ENCODE measurements at regions not wholly inside any gene's neighbourhood (a gene's known extent, or its start where the extent isn't known, plus 50 kb on each side); places are given as distances from the start of the nearest gene placed in this dataset.

DNA sequence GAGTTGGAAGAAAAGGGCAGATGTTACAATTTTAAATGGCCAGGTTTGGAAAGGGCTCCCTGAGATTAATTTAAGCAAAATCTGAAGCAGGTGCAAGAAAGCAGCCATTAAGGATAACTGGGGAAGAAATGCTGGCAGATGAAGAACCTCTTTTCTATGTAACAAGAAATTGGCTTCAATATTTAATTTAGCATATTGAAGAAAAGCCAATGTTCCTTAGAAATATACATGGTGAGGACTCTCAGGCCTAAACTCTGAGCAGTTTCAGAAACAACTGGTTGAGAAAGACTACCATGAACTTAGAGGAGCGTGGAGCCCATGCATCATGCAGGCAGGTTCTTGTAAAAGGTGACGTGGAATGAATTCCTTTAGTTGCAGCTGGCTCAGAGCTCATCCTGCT is 152.8 kb downstream of the LRIG3 start:
- Mint-ChIP-seq H3K36me3 (no peaks in the 10 kb centered on the region), H3K4me3 (no peak overlapping the region), H3K9me3 (peaks cover 5% of the 10 kb centered on the region), H3K27ac (no peak overlapping the region), H3K27me3 (no peaks in the 10 kb centered on the region), H3K4me1 (no peaks in the 10 kb centered on the region)
- DNase-seq (ENCODE audit: low spot score in 2 of 2) (no peak), ATAC-seq (ENCODE audit: low read depth) (no peak)

DNA sequence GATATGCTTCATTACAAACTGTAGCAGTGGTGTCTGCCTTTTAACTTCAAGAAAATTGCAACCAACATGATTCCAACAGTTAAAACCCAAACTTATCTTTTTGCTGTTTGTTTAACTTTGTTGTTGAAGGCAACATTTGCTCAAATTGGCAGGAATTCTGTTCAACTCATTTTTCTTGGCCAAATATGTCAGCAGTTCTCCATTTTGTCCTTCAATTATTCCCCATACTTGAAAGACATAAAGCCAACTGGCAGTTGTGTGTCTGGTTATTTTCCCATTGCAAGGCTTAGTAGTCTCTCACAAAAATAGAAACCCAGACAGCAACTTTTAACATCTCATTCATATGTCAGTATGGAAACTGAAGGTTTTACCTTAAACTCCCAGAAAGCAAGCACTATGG is 146.3 kb downstream of the LRIG3 start:
- ATAC-seq (ENCODE audit: low read depth), result no peak
- Mint-ChIP-seq H3K9me3 (peaks cover 7% of the 10 kb centered on the region), H3K4me1 (no peaks in the 10 kb centered on the region), H3K27me3 (no peaks in the 10 kb centered on the region), H3K4me3 (no peak overlapping the region), H3K27ac (no peak overlapping the region), H3K36me3 (no peaks in the 10 kb centered on the region)
- DNase-seq (ENCODE audit: low spot score in 2 of 2), result no peak

DNA sequence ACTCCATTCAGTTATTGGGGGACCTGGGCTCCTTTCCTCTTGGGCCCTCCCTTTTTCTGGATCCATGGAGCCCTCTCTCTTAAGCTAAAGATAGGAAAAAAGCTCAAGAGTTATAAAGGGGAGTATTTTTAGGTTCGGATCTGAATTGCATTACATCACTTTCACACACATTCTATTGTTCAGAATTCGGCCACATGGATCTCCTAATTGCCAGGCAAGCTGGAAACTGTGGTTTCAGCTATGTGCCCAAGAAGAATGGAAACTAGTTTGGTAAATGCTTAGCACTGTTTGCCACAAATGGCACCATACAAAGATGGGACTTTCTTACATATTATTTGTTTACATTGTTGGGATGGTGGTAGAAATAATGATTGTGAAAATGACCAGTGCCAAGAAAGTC is 145.6 kb downstream of the LRIG3 start:
- no peak for ATAC-seq (ENCODE audit: low read depth)
- H3K27ac Mint-ChIP-seq, result no peak overlapping the region

DNA sequence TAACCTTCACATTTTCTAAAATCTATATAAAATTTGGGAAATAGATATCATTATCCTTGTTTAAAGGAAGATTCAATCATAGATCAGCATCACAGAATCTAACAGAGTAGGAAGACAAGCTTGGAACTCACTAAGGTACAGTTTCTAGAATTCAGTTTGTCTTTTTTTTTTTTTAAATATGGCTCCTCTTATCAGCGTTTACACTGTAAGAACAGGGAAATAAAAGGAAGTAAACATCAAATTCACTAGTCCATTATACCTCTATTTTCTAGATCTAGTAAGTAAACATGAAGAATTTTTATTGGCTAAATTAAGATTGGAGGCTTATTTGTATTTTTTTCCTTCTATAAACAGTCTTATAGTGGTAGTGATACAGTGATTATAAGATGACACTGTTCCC is 144.9 kb downstream of the LRIG3 start:
- Mint-ChIP-seq H3K36me3 (no peaks in the 10 kb centered on the region), H3K4me3 (no peak overlapping the region)
- ATAC-seq (ENCODE audit: low read depth), result no peak

More for the DNA sequence above, 145.6 kb downstream of the LRIG3 start:
- Mint-ChIP-seq H3K27me3 (no peaks in the 10 kb centered on the region), H3K36me3 (no peaks in the 10 kb centered on the region), H3K9me3 (peaks cover 5% of the 10 kb centered on the region), H3K4me1 (no peaks in the 10 kb centered on the region), H3K4me3 (no peak overlapping the region)
- DNase-seq (ENCODE audit: low spot score in 2 of 2), result no peak

DNA sequence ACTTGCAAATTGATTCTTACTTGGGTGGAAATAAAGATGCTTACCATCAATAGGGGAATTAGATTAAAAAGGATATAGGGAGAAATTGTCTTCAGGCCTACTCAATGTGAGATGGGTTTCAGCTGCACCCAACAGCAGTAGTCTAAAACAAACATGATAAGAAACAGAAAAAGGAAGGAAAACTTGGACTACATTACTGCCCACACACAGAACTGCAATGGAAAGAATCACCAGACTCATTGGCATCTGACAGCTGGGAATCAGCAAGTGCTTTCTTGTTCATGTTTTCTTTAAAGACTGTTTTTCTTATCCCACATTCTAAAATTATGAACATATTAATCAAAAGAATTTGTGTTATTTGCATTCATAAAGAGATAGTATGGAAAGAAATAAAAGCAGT is 144.2 kb downstream of the LRIG3 start:
- H3K9me3 Mint-ChIP-seq, result peaks cover 7% of the 10 kb centered on the region
- no peak overlapping the region for H3K4me3 Mint-ChIP-seq
- H3K27me3 Mint-ChIP-seq, result no peaks in the 10 kb centered on the region
- H3K4me1 Mint-ChIP-seq, result no peaks in the 10 kb centered on the region
- no peak for DNase-seq (ENCODE audit: low spot score in 2 of 2)
- no peak for ATAC-seq (ENCODE audit: low read depth)
- no peaks in the 10 kb centered on the region for H3K36me3 Mint-ChIP-seq
- H3K27ac Mint-ChIP-seq, result no peak overlapping the region

More for the DNA sequence above, 144.9 kb downstream of the LRIG3 start:
- H3K9me3 Mint-ChIP-seq, result peaks cover 7% of the 10 kb centered on the region
- DNase-seq (ENCODE audit: low spot score in 2 of 2), result no peak
- no peak overlapping the region for H3K27ac Mint-ChIP-seq
- H3K27me3 Mint-ChIP-seq, result no peaks in the 10 kb centered on the region
- no peaks in the 10 kb centered on the region for H3K4me1 Mint-ChIP-seq

DNA sequence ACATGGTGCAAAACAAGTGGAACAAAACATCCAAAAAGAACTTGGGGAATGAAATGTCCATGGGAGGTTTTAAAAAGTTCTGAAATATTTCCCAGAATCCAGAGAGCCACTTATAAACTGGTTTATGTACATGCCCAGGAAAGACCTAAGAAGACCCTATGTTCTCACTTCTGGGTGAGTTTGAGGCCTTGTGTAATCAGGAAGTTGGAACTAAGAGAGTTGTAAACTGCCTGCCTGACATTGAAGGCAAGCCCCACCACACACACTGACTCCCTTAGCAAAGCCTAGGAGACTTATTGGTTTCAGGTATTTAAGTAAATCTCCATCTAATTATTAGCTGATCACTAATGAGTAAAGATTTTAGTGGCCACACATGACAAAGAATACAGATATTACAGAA is 142.5 kb downstream of the LRIG3 start:
- no peaks in the 10 kb centered on the region for H3K4me1 Mint-ChIP-seq
- H3K9me3 Mint-ChIP-seq, result peaks cover 7% of the 10 kb centered on the region
- no peak for ATAC-seq (ENCODE audit: low read depth)
- H3K27me3 Mint-ChIP-seq, result no peaks in the 10 kb centered on the region
- H3K27ac Mint-ChIP-seq, result no peak overlapping the region
- no peak overlapping the region for H3K4me3 Mint-ChIP-seq
- no peaks in the 10 kb centered on the region for H3K36me3 Mint-ChIP-seq
- DNase-seq (ENCODE audit: low spot score in 2 of 2), result no peak

DNA sequence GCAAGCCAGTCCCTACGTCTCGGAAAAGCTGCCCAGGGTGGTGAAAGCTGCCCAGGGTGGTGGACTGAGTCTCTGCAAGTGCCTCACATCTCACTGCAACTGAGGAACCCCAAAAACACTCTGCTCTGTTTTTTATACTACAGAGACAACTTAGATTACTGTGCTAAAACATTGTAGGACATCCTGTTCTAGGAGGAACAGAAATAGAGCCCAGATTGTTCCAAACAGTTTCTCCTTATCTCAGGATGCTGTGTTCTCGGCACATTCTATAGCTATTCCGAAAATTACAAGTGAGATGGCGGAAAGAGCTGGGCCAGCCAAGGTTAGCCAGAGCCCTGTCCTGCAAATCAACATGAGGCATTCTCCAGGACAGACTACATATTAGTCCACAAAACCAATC is 138.7 kb downstream of the LRIG3 start:
- DNase-seq (ENCODE audit: low spot score in 2 of 2) (no peak), ATAC-seq (ENCODE audit: low read depth) (no peak)
- Mint-ChIP-seq H3K4me3 (no peak overlapping the region), H3K27me3 (no peaks in the 10 kb centered on the region), H3K36me3 (no peaks in the 10 kb centered on the region), H3K27ac (no peak overlapping the region), H3K4me1 (no peaks in the 10 kb centered on the region), H3K9me3 (peaks cover 12% of the 10 kb centered on the region)

DNA sequence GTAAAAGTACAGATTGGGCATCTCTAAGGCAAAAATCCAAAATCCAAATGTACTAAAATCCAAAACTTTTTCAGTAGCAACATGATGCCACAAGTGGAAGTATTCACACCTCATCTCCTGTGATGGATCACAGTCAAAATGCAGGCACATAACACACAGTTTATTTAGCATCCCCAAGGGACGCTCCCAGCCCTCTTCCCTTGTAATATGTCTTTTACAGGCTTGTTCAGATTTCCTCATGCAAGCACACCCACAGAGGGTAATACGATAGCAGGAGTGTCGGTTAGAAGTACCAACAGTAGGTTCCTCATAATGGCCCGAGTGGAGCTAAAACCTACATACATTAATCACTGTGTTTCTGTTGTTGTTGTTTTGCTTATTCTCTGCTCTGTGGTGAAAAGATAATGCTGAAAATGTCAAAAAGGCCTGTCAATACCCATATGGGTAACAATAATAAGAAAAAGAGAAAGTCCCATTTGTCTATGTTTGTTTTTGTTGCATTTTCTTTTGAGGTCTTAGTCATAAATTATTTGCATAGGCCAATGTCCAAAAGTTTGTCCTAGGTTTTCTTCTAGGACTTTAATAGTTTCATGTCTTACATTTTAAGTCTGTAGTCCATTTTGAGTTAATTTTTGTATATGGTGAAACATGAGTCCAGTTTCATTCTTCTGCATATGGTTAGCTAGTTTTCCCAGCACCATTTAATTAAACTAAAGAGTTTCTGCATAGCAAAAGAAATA is 133.1 kb downstream of the LRIG3 start:
- Mint-ChIP-seq H3K27ac (no peak overlapping the region), H3K4me3 (no peak overlapping the region), H3K36me3 (no peaks in the 10 kb centered on the region), H3K27me3 (no peaks in the 10 kb centered on the region), H3K9me3 (peaks cover 4% of the 10 kb centered on the region), H3K4me1 (no peaks in the 10 kb centered on the region)
- ATAC-seq (ENCODE audit: low read depth), result no peak
- DNase-seq (ENCODE audit: low spot score in 2 of 2), result no peak

DNA sequence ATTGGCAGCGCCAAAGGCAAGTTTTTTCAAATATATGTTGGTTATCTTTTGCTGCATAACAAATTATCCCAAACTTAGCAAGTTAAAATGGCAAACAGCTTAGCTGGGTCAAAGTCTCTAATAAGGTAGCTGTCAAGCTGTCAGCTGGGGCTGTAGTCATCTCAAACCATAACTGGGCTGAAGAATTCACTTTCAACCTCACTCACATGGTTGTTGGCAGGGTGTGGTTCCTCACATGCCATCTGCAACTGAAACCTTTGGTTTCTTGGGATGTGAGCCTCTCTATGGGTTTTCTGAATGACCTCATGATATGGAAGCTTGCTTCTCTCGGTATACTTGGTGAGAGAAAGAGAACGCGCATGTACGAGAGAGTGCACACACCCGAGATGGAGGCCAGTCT is 125.4 kb downstream of the LRIG3 start:
- no peaks in the 10 kb centered on the region for H3K36me3 Mint-ChIP-seq
- no peak overlapping the region for H3K27ac Mint-ChIP-seq
- no peaks in the 10 kb centered on the region for H3K4me1 Mint-ChIP-seq
- no peaks in the 10 kb centered on the region for H3K27me3 Mint-ChIP-seq
- ATAC-seq (ENCODE audit: low read depth), result no peak
- no peak overlapping the region for H3K4me3 Mint-ChIP-seq
- no peak for DNase-seq (ENCODE audit: low spot score in 2 of 2)
- H3K9me3 Mint-ChIP-seq, result peaks cover 6% of the 10 kb centered on the region

DNA sequence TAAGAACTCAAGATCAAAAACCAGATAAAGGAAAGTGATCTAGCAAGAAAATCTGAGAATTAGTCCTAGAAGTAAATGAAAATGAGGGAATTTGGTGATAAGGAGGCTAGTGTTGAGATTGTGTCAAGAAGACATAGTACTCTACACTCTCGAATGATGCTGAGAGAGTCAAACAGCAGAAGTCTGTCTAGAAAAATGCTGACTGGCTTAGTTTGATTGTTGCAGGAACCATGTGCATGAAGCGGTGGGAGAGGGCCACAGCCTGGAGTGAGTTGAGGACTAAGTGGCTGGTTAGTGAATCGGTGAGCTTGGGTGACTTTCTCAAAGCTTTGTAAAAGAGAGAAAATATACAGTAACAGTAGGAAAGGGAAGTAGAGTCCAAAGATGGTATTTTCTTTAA is 124.5 kb downstream of the LRIG3 start:
- no peak overlapping the region for H3K4me3 Mint-ChIP-seq
- no peak for DNase-seq (ENCODE audit: low spot score in 2 of 2)
- H3K4me1 Mint-ChIP-seq, result no peaks in the 10 kb centered on the region
- peaks cover 6% of the 10 kb centered on the region for H3K9me3 Mint-ChIP-seq
- H3K36me3 Mint-ChIP-seq, result no peaks in the 10 kb centered on the region
- no peak overlapping the region for H3K27ac Mint-ChIP-seq
- no peak for ATAC-seq (ENCODE audit: low read depth)
- no peaks in the 10 kb centered on the region for H3K27me3 Mint-ChIP-seq

DNA sequence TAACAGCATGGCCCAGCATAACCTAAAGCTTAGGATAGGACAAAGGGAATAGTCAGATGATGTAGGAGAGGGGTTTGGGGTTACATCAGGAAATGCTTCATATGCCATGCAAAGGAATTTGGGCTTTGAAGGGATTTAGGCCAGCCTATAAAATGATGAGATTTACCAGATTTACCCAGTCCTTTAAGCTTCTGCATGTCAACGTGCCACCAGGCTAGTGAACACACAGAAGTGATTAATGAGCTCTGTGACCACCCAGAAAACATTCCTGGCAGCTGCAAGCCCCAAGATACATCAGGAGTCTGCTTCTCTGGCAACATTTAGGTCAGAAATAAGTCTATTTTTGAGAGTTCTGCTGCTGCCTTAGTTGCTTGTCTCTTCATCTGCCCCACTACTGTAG is 118.3 kb downstream of the LRIG3 start:
- H3K4me1 Mint-ChIP-seq, result no peaks in the 10 kb centered on the region
- ATAC-seq (ENCODE audit: low read depth), result no peak
- no peak overlapping the region for H3K4me3 Mint-ChIP-seq
- peaks cover 4% of the 10 kb centered on the region for H3K9me3 Mint-ChIP-seq
- H3K27me3 Mint-ChIP-seq, result no peaks in the 10 kb centered on the region
- no peak overlapping the region for H3K27ac Mint-ChIP-seq
- no peak for DNase-seq (ENCODE audit: low spot score in 2 of 2)
- H3K36me3 Mint-ChIP-seq, result no peaks in the 10 kb centered on the region

DNA sequence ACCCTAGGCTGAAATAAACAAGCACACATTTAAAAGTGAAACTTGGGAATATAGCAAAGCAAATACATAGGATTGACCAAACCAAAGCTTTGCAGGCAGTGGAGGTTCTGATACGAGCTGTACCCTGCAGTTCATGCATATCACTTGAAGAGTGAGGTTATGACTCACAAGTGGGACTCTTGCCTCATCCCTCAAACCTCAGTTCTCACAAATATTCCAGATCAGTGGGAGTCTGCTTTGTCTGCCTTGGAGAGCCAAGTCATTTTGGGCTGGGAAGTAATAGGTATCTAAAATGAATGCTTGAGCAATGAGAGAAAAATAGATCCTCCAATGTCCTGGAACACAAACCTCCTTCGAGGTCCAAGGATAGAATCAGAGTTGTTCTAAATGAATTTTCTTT is 116.4 kb downstream of the LRIG3 start:
- H3K4me3 Mint-ChIP-seq, result no peak overlapping the region
- H3K4me1 Mint-ChIP-seq, result no peaks in the 10 kb centered on the region
- no peaks in the 10 kb centered on the region for H3K36me3 Mint-ChIP-seq
- H3K27ac Mint-ChIP-seq, result no peak overlapping the region
- H3K27me3 Mint-ChIP-seq, result no peaks in the 10 kb centered on the region
- no peak for ATAC-seq (ENCODE audit: low read depth)
- no peak for DNase-seq (ENCODE audit: low spot score in 2 of 2)
- peaks cover 2% of the 10 kb centered on the region for H3K9me3 Mint-ChIP-seq

DNA sequence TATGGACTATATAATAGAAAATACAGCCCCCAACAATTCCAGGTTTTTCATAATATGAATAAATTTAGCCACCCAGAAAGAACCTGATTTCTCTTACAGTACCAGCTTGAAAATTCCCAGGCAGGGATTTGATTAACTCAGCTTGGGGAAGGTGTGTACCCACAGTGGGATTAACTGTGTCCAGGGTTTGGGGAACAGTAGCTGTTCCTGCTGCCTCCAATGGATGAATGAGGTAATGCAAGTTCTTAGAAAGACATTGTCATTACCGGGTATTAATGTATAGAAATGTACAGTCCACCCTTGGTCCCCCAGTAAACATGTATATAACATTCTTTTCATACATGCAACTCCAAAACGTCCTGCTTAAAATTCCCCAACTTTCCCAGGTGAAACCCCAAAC is 115.6 kb downstream of the LRIG3 start:
- Mint-ChIP-seq H3K9me3 (peaks cover 2% of the 10 kb centered on the region), H3K27me3 (no peaks in the 10 kb centered on the region), H3K36me3 (no peaks in the 10 kb centered on the region), H3K4me3 (no peak overlapping the region), H3K4me1 (no peaks in the 10 kb centered on the region), H3K27ac (no peak overlapping the region)
- no peak for DNase-seq (ENCODE audit: low spot score in 2 of 2)
- ATAC-seq (ENCODE audit: low read depth), result no peak

DNA sequence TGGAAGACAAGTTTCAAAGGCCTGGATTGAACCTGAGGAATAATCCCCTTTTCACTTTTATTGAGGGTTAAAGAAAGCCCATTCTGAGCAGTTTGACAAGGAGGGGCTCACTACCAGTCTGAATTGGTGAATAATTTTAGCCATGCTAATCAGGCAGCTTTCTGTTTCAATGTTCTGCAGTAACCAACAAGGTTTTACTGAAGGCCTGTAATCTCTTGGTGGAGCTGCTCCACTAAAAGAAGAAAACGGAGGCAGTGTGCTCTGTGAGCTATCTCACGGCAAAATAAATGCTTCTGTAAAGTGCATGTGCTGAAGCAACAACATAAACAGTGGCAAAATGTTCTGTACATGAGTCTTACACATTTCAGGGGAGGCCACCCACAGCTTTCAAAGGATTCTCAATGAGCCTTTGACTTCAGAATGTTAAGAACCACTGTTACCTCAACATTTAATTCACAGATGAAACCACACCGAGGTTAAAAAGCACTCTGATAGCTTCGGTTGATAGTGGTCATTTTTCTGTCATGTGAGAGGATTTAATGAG is 111.2 kb downstream of the LRIG3 start:
- H3K27me3 Mint-ChIP-seq, result no peaks in the 10 kb centered on the region
- DNase-seq (ENCODE audit: low spot score in 2 of 2) (no peak), ATAC-seq (ENCODE audit: low read depth) (no peak)
- H3K4me1 Mint-ChIP-seq, result no peaks in the 10 kb centered on the region
- H3K27ac Mint-ChIP-seq, result no peak overlapping the region
- H3K9me3 Mint-ChIP-seq, result peaks cover 2% of the 10 kb centered on the region
- H3K4me3 Mint-ChIP-seq, result no peak overlapping the region
- H3K36me3 Mint-ChIP-seq, result no peaks in the 10 kb centered on the region

DNA sequence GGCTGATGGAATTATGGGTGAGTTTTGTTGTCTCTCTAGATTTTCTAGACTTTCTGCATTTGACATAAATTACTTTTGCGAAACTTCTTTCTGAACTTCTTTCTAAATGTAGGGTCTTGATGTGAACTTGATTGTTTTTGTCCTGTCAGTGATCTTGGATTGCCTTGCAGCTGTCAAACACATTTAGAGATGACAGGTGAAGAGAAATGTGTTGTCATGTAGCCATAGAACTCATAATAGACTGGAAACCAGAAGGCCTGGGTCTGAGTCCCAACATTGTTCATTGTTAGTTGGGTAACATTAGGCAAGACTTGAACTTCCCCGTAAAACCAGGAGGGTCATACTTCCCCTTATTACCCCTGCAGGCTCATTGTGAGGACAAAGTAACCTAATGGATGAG is 109.0 kb downstream of the LRIG3 start:
- ATAC-seq (ENCODE audit: low read depth) (no peak), DNase-seq (ENCODE audit: low spot score in 2 of 2) (no peak)
- Mint-ChIP-seq H3K4me1 (no peaks in the 10 kb centered on the region), H3K9me3 (peaks cover 2% of the 10 kb centered on the region), H3K27ac (no peak overlapping the region), H3K4me3 (no peak overlapping the region), H3K27me3 (no peaks in the 10 kb centered on the region), H3K36me3 (no peaks in the 10 kb centered on the region)
